GM19452 (cell line): ENCODE measurements at regions not wholly inside any gene's neighbourhood (a gene's known extent, or its start where the extent isn't known, plus 50 kb on each side); places are given as distances from the start of the nearest gene placed in this dataset.

Experiments
- ATAC-seq: cut with Tn5 transposase; IDR thresholded peaks from one replicate; pipeline ENCODE4 v1.9.1; 2021; ENCODE audit not compliant: unreplicated experiment

DNA sequence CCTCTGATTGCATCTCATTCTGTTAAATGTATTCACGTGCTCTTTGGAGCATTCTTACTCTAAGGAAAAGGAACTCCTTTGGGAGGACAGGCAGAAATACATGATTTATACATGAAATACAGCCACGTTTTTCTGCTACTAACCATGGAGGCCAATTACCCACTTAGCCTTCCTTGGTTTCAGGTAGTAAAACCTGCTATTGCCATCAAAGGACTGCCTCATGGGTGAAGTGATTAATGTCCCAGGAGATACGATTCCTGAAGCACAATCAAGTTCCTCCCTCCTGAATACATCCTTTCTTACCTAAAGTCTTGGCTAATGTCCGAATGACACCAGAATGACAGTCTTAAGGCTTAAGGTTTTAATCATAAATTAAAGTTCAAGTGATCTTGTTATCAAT lies 58.5 kb upstream of the PIK3CG start:
- no peak for ATAC-seq

DNA sequence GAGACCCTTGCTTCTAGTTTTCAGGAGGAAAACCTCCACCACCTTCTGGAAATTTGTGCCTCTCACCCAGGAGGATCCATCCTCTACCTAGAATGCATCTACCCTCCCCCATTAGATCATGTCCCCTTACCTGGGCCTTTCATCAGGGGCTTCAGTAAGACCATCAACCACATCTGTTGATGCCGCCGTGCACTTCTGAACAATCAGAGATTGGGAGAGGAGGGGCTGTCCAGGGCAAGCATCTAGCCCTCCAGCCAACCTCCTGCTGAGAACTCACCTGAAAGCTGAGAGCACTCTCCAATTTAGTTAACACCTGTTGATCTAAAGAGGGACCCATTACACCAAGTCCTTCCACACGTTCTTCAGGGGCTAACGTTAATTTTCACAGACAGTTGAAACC lies 57.6 kb upstream of the PIK3CG start:
- no peak for ATAC-seq

DNA sequence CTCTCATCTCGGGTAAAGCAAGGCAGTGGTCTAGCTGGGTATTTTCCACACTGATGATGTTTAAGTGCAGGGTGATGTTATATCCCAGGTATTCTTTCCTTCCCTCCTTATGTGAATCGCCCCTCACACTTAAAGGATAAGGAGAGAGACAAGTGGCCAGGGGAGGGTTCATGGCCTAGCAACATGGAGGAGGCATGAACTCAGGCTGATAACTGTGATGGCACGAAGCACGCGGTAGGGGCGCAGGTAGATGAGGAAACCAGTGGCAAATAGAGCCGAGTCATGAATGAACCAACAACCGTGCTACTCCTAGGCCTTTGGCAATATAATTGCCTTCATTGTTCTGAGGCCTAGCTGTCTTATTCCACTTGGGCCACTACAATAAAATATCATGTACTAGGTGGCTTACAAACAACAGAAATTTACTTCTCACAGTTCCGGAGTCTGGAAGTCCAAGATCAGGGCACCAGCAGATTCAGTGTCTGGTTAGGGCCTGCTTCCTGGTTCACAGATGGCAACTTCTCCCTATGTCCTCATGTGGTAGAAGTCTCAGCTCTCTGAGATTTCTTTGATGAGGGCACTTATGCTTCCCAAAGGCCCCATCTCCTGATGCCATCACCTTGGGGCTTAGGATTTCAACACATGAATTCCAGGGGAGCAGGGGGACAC lies 56.0 kb upstream of the PIK3CG start:
- no peak for ATAC-seq

DNA sequence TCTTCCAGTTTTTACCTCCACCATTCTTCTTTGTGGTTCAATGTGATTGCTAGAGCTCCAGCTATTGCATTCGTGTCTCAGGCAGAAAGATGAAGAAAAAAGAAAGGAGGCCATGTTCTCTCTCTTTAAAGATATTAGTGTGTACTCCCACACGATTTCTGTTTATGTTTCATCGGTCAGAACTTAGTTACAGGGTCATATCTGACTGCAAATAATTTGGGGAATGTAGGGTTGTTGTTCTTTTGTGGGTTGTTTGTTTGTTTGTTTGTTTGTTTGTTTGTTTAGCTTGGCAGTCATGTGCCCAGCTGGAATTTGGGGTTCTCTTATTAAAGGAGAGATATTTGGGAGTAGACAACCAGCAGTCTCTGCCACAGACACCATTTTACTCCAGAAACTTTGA lies 53.6 kb upstream of the PIK3CG start:
- no peak for ATAC-seq

DNA sequence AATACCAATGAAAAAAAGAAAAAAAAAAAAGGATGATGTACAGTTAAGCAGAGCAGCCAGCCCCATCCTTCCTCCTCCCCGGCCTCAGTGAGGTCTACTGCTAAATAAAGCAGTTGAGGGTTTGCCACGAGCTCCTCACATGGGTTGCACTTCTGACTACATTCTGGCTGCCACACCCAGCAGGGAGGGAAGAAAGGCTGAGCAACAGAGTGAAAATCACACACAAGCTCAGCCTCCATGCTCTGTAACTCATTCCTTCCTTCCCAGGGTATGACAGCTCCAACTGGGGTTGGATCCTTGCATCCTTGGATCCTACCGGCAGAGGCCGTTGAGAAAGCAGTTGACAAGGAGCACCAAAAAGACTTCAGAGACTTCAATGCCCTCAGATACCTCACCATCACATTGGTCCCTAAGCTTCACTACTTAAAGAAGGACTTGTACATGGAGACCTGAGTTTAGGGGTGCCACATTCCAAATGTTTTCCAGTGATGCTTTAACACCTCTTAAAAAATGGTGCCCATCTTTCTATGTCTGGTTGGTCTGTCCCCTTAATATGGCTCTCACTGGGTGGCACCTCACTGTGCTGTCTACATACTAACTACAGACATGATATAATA lies 52.9 kb upstream of the PIK3CG start:
- no peak for ATAC-seq

DNA sequence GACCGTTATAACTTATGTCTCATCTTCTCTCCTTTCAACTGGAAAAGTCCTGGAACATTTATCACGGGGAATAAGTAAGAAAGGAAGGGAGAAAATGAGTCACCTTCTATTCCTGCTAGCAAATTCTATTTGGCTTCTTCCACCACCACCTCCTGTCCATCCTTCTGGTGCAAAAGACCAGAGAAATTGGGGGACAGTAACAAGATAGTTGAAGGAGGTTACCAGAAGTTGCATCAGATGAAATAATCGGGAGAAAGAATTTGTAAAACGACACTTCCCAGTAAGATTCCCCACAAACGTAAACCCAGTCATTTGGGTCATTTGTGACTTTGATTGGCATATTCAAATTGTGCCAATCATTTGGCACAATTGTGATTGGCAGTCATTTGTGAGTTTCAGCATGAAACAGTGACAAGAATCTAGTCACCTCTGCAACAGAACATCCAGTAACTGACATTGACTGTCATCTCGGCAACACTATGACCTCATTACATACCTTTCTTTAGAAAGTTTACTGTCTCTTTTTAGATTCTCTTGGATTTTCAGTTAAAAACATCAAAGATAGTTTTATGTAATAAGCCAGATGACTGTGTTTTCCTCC lies 51.3 kb upstream of the PIK3CG start:
- ATAC-seq, result no peak

DNA sequence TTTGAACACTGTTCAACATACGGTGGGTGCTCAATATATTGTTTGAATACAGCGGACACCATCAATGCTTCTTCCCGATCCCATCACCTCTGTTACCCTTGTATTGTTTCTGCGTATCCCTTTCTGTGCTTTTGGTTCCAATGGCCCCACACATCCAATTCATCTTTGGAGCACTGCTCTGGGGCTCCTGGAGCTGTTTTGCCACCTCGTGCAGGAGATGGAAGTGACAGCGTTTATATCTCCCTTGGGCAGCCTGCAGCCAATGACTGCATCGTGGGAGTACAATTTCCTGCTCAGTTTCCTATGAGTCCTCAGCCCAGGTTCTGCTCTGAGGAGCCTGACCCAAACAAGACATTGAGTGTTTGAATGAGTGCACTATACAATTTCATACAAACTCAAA lies 50.2 kb upstream of the PIK3CG start:
- ATAC-seq, result no peak
